Activated B cell treated with CpG ODN at 0.5 μM for 24 hours (primary cell): ENCODE measurements at regions not wholly inside any gene's neighbourhood (a gene's known extent, or its start where the extent isn't known, plus 50 kb on each side); places are given as distances from the start of the nearest gene placed in this dataset.

Source experiments
- ATAC-seq: fragments of 200-7000 bp; cut with Tn5 transposase; one replicate; pipeline ENCODE4 v1.10.0; 2021; ENCODE audit warnings: low read depth, mild to moderate bottlenecking, moderate library complexity
- CTCF ChIA-PET: fragments of 350-600 bp; sonication (Branson Sonifier 250); formaldehyde crosslinking; loops from one replicate; lab custom pipeline; 2021; ENCODE audit warnings: antibody characterized with exemption; lab: Charles Lee
- POLR2A ChIA-PET: fragments of 350-600 bp; sonication (Branson Sonifier 250); formaldehyde crosslinking; loops from one replicate; lab custom pipeline; 2021; ENCODE audit warnings: antibody characterized with exemption; lab: Charles Lee
- DNase-seq: peaks from one replicate; pipeline ENCODE4 v3.0.0; 2022
- H3K27ac Mint-ChIP-seq: one replicate; pipeline ENCODE4 v1.8.0; 2020; ENCODE audit warnings: mixed read lengths
- H3K27me3 Mint-ChIP-seq: one replicate; pipeline ENCODE4 v1.8.0; 2021; ENCODE audit warnings: mixed read lengths
- H3K36me3 Mint-ChIP-seq: one replicate; pipeline ENCODE4 v1.8.0; 2021; ENCODE audit warnings: low read depth, mixed read lengths
- H3K4me1 Mint-ChIP-seq: one replicate; pipeline ENCODE4 v1.8.0; 2021; ENCODE audit warnings: mixed read lengths
- H3K4me3 Mint-ChIP-seq: one replicate; pipeline ENCODE4 v1.8.0; 2020; ENCODE audit warnings: mild to moderate bottlenecking, mixed read lengths
- H3K9me3 Mint-ChIP-seq: one replicate; pipeline ENCODE4 v1.8.0; 2020; ENCODE audit warnings: mixed read lengths
- intact Hi-C: fragments of 100-400 bp; cut with micrococcal nuclease; formaldehyde crosslinking; loops from one replicate; pipeline ENCODE4 v1.15.1; 2024
- TF ChIP-seq, protein P1 (sequence below): fragments of 200-600 bp; IDR thresholded peaks from one replicate; pipeline ENCODE4 v1.8.0; 2022; ENCODE audit warnings: antibody characterized with exemption, mild to moderate bottlenecking

DNA sequence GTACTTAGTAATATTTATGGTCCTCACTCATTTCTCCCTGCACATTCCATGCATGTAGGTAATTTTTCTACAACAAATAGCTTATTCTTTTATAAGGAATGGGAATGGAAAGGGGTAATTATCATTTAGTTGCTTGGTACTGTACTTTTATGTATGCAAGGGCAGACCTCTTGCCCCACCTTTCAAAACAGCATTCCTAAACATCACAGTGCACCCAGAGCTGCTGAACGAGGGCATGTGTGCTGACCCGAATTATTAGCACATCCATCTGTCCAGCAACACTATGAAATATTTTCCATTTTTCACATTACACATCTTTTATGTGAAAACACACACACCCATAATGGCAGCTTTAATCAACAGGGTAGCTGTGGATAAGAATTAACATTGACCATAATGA, 228.6 kb upstream of the ARRDC3 start:
- no peak overlapping the region for H3K27ac Mint-ChIP-seq

DNA sequence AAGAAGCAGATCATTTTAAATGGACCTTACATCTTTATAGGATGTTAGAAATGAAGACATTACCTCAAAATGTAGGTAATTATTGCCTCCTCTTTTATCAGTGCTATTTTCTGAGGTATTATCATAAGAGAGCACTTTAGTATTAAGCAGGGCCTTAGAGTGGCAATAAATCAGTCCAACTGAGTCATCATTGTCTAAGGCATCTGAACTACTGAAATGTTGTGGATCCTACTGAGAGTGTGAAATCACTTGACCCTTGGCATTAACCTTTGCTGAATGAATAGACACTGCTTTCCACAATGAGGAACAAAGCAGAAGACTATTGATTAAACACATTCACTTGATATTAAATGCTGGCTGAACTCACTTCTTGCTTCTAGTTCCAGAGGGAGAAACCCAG, 224.6 kb upstream of the ARRDC3 start:
- Mint-ChIP-seq H3K27me3 (no peaks in the 10 kb centered on the region), H3K4me3 (no peak overlapping the region), H3K27ac (no peak overlapping the region), H3K9me3 (no peaks in the 10 kb centered on the region), H3K4me1 (no peaks in the 10 kb centered on the region), H3K36me3 (no peaks in the 10 kb centered on the region)
- intact Hi-C loops: no loop called here
- POLR2A ChIA-PET: no interaction called here
- no peak for ATAC-seq
- TF ChIP-seq, protein P1, sequence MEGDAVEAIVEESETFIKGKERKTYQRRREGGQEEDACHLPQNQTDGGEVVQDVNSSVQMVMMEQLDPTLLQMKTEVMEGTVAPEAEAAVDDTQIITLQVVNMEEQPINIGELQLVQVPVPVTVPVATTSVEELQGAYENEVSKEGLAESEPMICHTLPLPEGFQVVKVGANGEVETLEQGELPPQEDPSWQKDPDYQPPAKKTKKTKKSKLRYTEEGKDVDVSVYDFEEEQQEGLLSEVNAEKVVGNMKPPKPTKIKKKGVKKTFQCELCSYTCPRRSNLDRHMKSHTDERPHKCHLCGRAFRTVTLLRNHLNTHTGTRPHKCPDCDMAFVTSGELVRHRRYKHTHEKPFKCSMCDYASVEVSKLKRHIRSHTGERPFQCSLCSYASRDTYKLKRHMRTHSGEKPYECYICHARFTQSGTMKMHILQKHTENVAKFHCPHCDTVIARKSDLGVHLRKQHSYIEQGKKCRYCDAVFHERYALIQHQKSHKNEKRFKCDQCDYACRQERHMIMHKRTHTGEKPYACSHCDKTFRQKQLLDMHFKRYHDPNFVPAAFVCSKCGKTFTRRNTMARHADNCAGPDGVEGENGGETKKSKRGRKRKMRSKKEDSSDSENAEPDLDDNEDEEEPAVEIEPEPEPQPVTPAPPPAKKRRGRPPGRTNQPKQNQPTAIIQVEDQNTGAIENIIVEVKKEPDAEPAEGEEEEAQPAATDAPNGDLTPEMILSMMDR: no peak
- CTCF ChIA-PET: no interaction called here
- no peak for DNase-seq

More for the DNA sequence above, 228.6 kb upstream of the ARRDC3 start:
- H3K9me3 Mint-ChIP-seq: peaks cover 2% of the 10 kb centered on the region
- no peaks in the 10 kb centered on the region for H3K4me1 Mint-ChIP-seq
- no peaks in the 10 kb centered on the region for H3K36me3 Mint-ChIP-seq
- DNase-seq (no peak), ATAC-seq (no peak)
- POLR2A ChIA-PET: no interaction called here
- no peak overlapping the region for H3K4me3 Mint-ChIP-seq
- H3K27me3 Mint-ChIP-seq: no peaks in the 10 kb centered on the region
- intact Hi-C loops: no loop called here
- TF ChIP-seq, protein P1: no peak
- CTCF ChIA-PET: no interaction called here

DNA sequence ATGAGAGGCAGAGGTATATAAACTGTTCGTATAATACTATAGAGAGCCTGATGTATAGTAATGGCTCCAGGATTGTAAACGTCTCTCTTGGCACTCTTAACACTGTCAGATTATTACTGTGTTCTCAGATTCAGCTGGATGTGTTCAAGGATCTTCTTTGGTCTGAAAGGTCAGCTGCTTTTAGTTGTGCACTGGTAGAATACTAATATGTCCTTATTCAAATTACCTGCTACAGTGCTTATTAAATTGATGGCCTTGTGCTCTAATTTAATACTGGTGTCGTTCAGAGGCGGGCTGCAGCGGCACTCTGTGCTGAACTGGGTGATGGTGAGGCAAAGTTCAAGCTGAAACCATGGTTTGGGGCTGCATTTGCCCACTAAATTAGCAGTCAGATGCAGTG, 216.7 kb upstream of the ARRDC3 start:
- H3K27me3 Mint-ChIP-seq: no peaks in the 10 kb centered on the region
- POLR2A ChIA-PET: no interaction called here

DNA sequence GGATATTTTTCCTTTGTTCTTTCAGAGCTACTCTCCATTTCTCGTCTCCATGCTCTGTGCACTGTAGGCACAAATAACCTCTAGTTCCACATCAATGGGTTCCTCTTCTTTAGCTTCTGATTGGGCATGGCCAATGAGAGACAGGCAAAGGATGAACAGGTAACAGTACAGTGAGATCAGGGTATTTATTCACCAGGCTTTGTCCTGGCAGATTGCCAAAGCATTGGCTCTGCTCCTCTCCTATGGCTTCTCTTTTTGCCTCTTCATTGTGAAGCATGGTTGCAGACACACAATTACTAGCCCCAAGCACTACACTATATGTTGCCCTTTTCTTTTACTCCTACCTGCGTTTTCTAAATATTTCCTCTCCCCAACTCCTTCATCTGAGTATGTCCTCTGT, 215.1 kb upstream of the ARRDC3 start:
- H3K27me3 Mint-ChIP-seq: no peaks in the 10 kb centered on the region
- no peak for DNase-seq
- no peak overlapping the region for H3K4me3 Mint-ChIP-seq
- intact Hi-C loops: no loop called here
- CTCF ChIA-PET: no interaction called here
- no peak overlapping the region for H3K27ac Mint-ChIP-seq
- ATAC-seq: no peak
- H3K4me1 Mint-ChIP-seq: no peaks in the 10 kb centered on the region
- TF ChIP-seq, protein P1: no peak
- POLR2A ChIA-PET: no interaction called here
- H3K9me3 Mint-ChIP-seq: peaks cover 9% of the 10 kb centered on the region
- H3K36me3 Mint-ChIP-seq: no peaks in the 10 kb centered on the region

More for the DNA sequence above, 216.7 kb upstream of the ARRDC3 start:
- Mint-ChIP-seq H3K9me3 (peaks cover 5% of the 10 kb centered on the region), H3K4me1 (no peaks in the 10 kb centered on the region), H3K27ac (no peak overlapping the region), H3K4me3 (no peak overlapping the region), H3K36me3 (no peaks in the 10 kb centered on the region)
- intact Hi-C loops: no loop called here
- CTCF ChIA-PET: no interaction called here
- ATAC-seq (no peak), DNase-seq (no peak)
- TF ChIP-seq, protein P1: no peak

DNA sequence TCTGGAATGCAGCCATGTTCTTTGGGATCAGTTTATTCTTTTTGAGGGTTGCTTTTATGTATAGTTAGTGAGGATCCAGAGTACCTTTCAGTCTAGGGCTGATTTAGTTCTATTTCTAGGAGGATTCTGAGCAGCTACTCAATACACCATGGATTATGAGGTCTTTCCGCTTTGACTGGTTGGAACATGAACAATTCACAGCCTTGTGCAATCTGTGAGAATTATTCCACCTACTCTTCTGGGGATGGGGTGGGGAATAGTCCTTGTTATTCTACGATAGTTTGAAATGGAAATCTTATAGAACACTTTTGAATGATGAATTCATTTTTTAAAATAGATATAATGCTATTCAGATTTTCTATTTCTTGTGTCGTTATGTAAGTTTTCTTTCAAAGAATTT, 212.3 kb upstream of the ARRDC3 start:
- ChIA-PET POLR2A (no interaction called here), CTCF (no interaction called here)
- no peak overlapping the region for H3K4me3 Mint-ChIP-seq
- H3K27me3 Mint-ChIP-seq: no peaks in the 10 kb centered on the region
- TF ChIP-seq, protein P1: no peak
- H3K36me3 Mint-ChIP-seq: no peaks in the 10 kb centered on the region
- ATAC-seq: no peak
- DNase-seq: no peak
- H3K4me1 Mint-ChIP-seq: no peaks in the 10 kb centered on the region
- H3K27ac Mint-ChIP-seq: no peak overlapping the region
- peaks cover 25% of the 10 kb centered on the region for H3K9me3 Mint-ChIP-seq
- intact Hi-C loops: no loop called here
